CD14-positive monocyte (primary cell): ENCODE measurements at regions not wholly inside any gene's neighbourhood (a gene's known extent, or its start where the extent isn't known, plus 50 kb on each side); places are given as distances from the start of the nearest gene placed in this dataset.

ENCODE experiments used
- DNase-seq, 3 donors: peaks; one replicate each; pipeline ENCODE4 v3.0.0-alpha.2; 2011 to 2022
- H2AFZ ChIP-seq: 2 replicates; pipeline ENCODE4 v1.6.0; 2012; ENCODE audit warnings: mild to moderate bottlenecking, low read depth, low read length, inconsistent platforms; ENCODE audit not compliant: insufficient read depth, poor library complexity, severe bottlenecking
- H3K27ac ChIP-seq, 2 donors: 1 replicate in 1 of 2; 2 replicates in 1 of 2; pipeline ENCODE4 v1.5.1; 2012 to 2013; ENCODE audit warnings: low read length in 2 of 2, control low read depth in 1 of 2, inconsistent platforms in 1 of 2, low read depth in 1 of 2, mild to moderate bottlenecking in 1 of 2
- H3K27me3 ChIP-seq, 2 donors: one replicate each; pipeline versions ENCODE4 v1.6.0 to v1.6.1; 2011 to 2013; ENCODE audit warnings: low read length in 2 of 2; ENCODE audit not compliant: control insufficient read depth in 2 of 2, insufficient read depth in 2 of 2
- H3K36me3 ChIP-seq, 2 donors: replicated peaks in 1 of 2; 1 replicate in 1 of 2; 2 replicates in 1 of 2; pipeline versions ENCODE4 v1.5.1 to v1.6.1; 2012 to 2013; ENCODE audit warnings: low read length in 2 of 2, control low read depth in 1 of 2, inconsistent platforms in 1 of 2, mild to moderate bottlenecking in 1 of 2; ENCODE audit not compliant: insufficient read depth in 2 of 2, control insufficient read depth in 1 of 2
- H3K4me1 ChIP-seq, 2 donors: 1 replicate in 1 of 2; 2 replicates in 1 of 2; pipeline versions ENCODE4 v1.5.1 to v1.6.1; 2012 to 2013; ENCODE audit warnings: low read length in 2 of 2, control low read depth in 1 of 2, inconsistent platforms in 1 of 2, mild to moderate bottlenecking in 1 of 2, moderate library complexity in 1 of 2; ENCODE audit not compliant: insufficient read depth in 2 of 2, control insufficient read depth in 1 of 2
- H3K4me2 ChIP-seq: replicated peaks from 2 replicates; pipeline ENCODE3; 2012; ENCODE audit warnings: low read length, moderate library complexity, mild to moderate bottlenecking; ENCODE audit not compliant: poor library complexity, severe bottlenecking; ENCODE audit errors: extremely low read depth
- H3K4me3 ChIP-seq, 3 experiments: fragments of 200-600 bp in 1 of 3; sonication (generic) in 1 of 3; replicated peaks in 1 of 3; 1 replicate in 2 of 3; 2 replicates in 1 of 3; pipeline ENCODE4 v1.5.1; 2011 to 2013; ENCODE audit warnings: low read length in 3 of 3, mild to moderate bottlenecking in 3 of 3, control low read depth in 2 of 3, low read depth in 2 of 3, inconsistent platforms in 1 of 3, moderate library complexity in 1 of 3
- H3K79me2 ChIP-seq: 2 replicates; pipeline ENCODE4 v1.6.0; 2012; ENCODE audit warnings: mild to moderate bottlenecking, control low read depth, inconsistent platforms, low read length, moderate library complexity; ENCODE audit not compliant: insufficient read depth
- H3K9ac ChIP-seq: 2 replicates; pipeline ENCODE4 v1.6.0; 2017; ENCODE audit warnings: low read length, mild to moderate bottlenecking; ENCODE audit not compliant: insufficient read depth, poor library complexity, severe bottlenecking
- H3K9me3 ChIP-seq, 2 donors: replicated peaks in 1 of 2; 1 replicate in 1 of 2; 2 replicates in 1 of 2; pipeline versions ENCODE4 v1.5.1 to v1.6.1; 2012 to 2013; ENCODE audit warnings: low read length in 2 of 2, control low read depth in 1 of 2; ENCODE audit not compliant: control insufficient read depth in 1 of 2, insufficient read depth in 1 of 2
- H4K20me1 ChIP-seq: 2 replicates; pipeline ENCODE4 v1.6.0; 2012; ENCODE audit warnings: mild to moderate bottlenecking, low read length, control low read depth, moderate library complexity; ENCODE audit not compliant: insufficient read depth
- H3K27ac Mint-ChIP-seq, 7 donors: one replicate each; pipeline ENCODE4 v1.8.0; 2020; ENCODE audit warnings: mild to moderate bottlenecking in 7 of 7, mixed read lengths in 7 of 7, moderate library complexity in 6 of 7, inconsistent platforms in 2 of 7
- H3K27me3 Mint-ChIP-seq, 3 donors: one replicate each; pipeline ENCODE4 v1.8.0; 2021 to 2022; ENCODE audit warnings: low read depth in 3 of 3, mild to moderate bottlenecking in 3 of 3, mixed read lengths in 3 of 3, moderate library complexity in 3 of 3, inconsistent platforms in 1 of 3
- H3K36me3 Mint-ChIP-seq, 2 donors: one replicate each; pipeline ENCODE4 v1.8.0; 2020; ENCODE audit warnings: mixed read lengths in 2 of 2, inconsistent platforms in 1 of 2, mild to moderate bottlenecking in 1 of 2
- H3K4me1 Mint-ChIP-seq: one replicate; pipeline ENCODE4 v1.8.0; 2020; ENCODE audit warnings: mild to moderate bottlenecking, mixed read lengths
- H3K4me3 Mint-ChIP-seq, 2 donors: one replicate each; pipeline ENCODE4 v1.8.0; 2020; ENCODE audit warnings: mild to moderate bottlenecking in 2 of 2, mixed read lengths in 2 of 2, moderate library complexity in 1 of 2
- H3K9me3 Mint-ChIP-seq, 7 donors: one replicate each; pipeline ENCODE4 v1.8.0; 2020 to 2022; ENCODE audit warnings: mixed read lengths in 7 of 7, mild to moderate bottlenecking in 6 of 7, moderate library complexity in 6 of 7, inconsistent platforms in 2 of 7
- CTCF ChIP-seq: fragments of 200-600 bp; IDR thresholded peaks from one replicate; pipeline ENCODE4 v1.8.0; 2022; ENCODE audit warnings: antibody characterized with exemption, mild to moderate bottlenecking
- WGBS: methylation state at CpG from one replicate; pipeline ENCODE4 v1.1.5; 2013; ENCODE audit warnings: missing lambda C conversion rate; ENCODE audit not compliant: insufficient coverage; 5-methylcytosine and 5-hydroxymethylcytosine counted together
- intact Hi-C, 2 donors: fragments of 100-400 bp; cut with micrococcal nuclease; formaldehyde crosslinking; loops; one replicate each; pipeline versions ENCODE4 v1.15.0 to v1.15.1; 2023

GRCh38 chr7:124428781-124429180 is 336.8 kb downstream of the GPR37 start:
- DNase-seq = no peak
- no peaks in the 10 kb centered on the region for H3K36me3 Mint-ChIP-seq
- no peaks in the 10 kb centered on the region for H4K20me1 ChIP-seq
- no peaks in the 10 kb centered on the region for H3K79me2 ChIP-seq
- no peaks in the 10 kb centered on the region for H3K4me1 Mint-ChIP-seq
- no peak overlapping the region for H2AFZ ChIP-seq
- peaks cover 0 to 2% (median 0%) of the 10 kb centered on the region in 3 donors for H3K27me3 Mint-ChIP-seq
- H3K4me1 ChIP-seq = no peaks in the 10 kb centered on the region
- no peaks in the 10 kb centered on the region for H3K27me3 ChIP-seq
- H3K4me3 ChIP-seq = no peak overlapping the region
- intact Hi-C loops = no loop called here
- 91% methylated on average over 5 of the region's 7 CpGs for WGBS
- H3K9me3 Mint-ChIP-seq = peaks cover 0 to 2% (median 0%) of the 10 kb centered on the region in 7 donors
- H3K4me3 Mint-ChIP-seq = no peak overlapping the region
- H3K27ac ChIP-seq = no peak overlapping the region
- no peak overlapping the region for H3K27ac Mint-ChIP-seq
- H3K36me3 ChIP-seq = no peaks in the 10 kb centered on the region
- H3K4me2 ChIP-seq = no peak overlapping the region
- H3K9ac ChIP-seq = no peak overlapping the region
- no peaks in the 10 kb centered on the region for H3K9me3 ChIP-seq
- TF ChIP-seq CTCF = no peak

GRCh38 chr7:124426621-124427020 is 339.0 kb downstream of the GPR37 start:
- Histone ChIP-seq H3K9me3 (no peaks in the 10 kb centered on the region), H3K36me3 (no peaks in the 10 kb centered on the region), H3K4me2 (no peak overlapping the region), H3K9ac (no peak overlapping the region), H4K20me1 (no peaks in the 10 kb centered on the region), H3K79me2 (no peaks in the 10 kb centered on the region), H3K4me3 (no peak overlapping the region), H3K27ac (no peak overlapping the region), H2AFZ (no peak overlapping the region), H3K4me1 (no peaks in the 10 kb centered on the region), H3K27me3 (no peaks in the 10 kb centered on the region)
- H3K9me3 Mint-ChIP-seq = peaks cover 0 to 2% (median 0%) of the 10 kb centered on the region in 7 donors
- DNase-seq = no peak
- H3K27me3 Mint-ChIP-seq = peaks cover 0 to 2% (median 0%) of the 10 kb centered on the region in 3 donors
- H3K4me1 Mint-ChIP-seq = no peaks in the 10 kb centered on the region
- intact Hi-C loops = no loop called here
- TF ChIP-seq CTCF = no peak
- H3K27ac Mint-ChIP-seq = no peak overlapping the region
- H3K36me3 Mint-ChIP-seq = no peaks in the 10 kb centered on the region
- no peak overlapping the region for H3K4me3 Mint-ChIP-seq
